ENCODE measurements at regions not wholly inside any gene's neighbourhood (a gene's known extent, or its start where the extent isn't known, plus 50 kb on each side); places are given as distances from the start of the nearest gene placed in this dataset.

GRCh38 chr13:22082030-22082429 is 411.2 kb downstream of the FGF9 start:
- TF ChIP-seq POLR2AphosphoS5 (IDR thresholded peaks at IDR 0.05; ENCODE audit: low read depth, low read length) (no peak), TAF1 (IDR thresholded peaks at IDR 0.05; ENCODE audit: borderline replicate concordance, insufficient read depth, low read length) (no peak), SIN3A (IDR thresholded peaks at IDR 0.05; ENCODE audit: borderline replicate concordance, insufficient read depth, low read length) (no peak), FOXP2 (optimal IDR thresholded peaks at IDR 0.05; ENCODE audit: borderline replicate concordance, extremely low read depth, extremely low read length, insufficient read depth) (no peak)
- TF ChIP-seq, protein P1, sequence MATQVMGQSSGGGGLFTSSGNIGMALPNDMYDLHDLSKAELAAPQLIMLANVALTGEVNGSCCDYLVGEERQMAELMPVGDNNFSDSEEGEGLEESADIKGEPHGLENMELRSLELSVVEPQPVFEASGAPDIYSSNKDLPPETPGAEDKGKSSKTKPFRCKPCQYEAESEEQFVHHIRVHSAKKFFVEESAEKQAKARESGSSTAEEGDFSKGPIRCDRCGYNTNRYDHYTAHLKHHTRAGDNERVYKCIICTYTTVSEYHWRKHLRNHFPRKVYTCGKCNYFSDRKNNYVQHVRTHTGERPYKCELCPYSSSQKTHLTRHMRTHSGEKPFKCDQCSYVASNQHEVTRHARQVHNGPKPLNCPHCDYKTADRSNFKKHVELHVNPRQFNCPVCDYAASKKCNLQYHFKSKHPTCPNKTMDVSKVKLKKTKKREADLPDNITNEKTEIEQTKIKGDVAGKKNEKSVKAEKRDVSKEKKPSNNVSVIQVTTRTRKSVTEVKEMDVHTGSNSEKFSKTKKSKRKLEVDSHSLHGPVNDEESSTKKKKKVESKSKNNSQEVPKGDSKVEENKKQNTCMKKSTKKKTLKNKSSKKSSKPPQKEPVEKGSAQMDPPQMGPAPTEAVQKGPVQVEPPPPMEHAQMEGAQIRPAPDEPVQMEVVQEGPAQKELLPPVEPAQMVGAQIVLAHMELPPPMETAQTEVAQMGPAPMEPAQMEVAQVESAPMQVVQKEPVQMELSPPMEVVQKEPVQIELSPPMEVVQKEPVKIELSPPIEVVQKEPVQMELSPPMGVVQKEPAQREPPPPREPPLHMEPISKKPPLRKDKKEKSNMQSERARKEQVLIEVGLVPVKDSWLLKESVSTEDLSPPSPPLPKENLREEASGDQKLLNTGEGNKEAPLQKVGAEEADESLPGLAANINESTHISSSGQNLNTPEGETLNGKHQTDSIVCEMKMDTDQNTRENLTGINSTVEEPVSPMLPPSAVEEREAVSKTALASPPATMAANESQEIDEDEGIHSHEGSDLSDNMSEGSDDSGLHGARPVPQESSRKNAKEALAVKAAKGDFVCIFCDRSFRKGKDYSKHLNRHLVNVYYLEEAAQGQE (IDR thresholded peaks at IDR 0.05; ENCODE audit: insufficient read depth in 1 of 2, low read depth in 2 of 2, low read length in 2 of 2), result no peak

- TF ChIP-seq FOXP2 (optimal IDR thresholded peaks at IDR 0.05; ENCODE audit: borderline replicate concordance, extremely low read depth, extremely low read length, insufficient read depth) (no peak), TAF1 (IDR thresholded peaks at IDR 0.05; ENCODE audit: borderline replicate concordance, insufficient read depth, low read length) (no peak), SIN3A (IDR thresholded peaks at IDR 0.05; ENCODE audit: borderline replicate concordance, insufficient read depth, low read length) (no peak), POLR2AphosphoS5 (IDR thresholded peaks at IDR 0.05; ENCODE audit: low read depth, low read length) (no peak)
- TF ChIP-seq, protein P1 (IDR thresholded peaks at IDR 0.05; ENCODE audit: insufficient read depth in 1 of 2, low read depth in 2 of 2, low read length in 2 of 2), result no peak
Measured at GRCh38 chr13:22082437-22083100, 411.7 kb downstream of the FGF9 start.

- TF ChIP-seq TAF1 (IDR thresholded peaks at IDR 0.05; ENCODE audit: borderline replicate concordance, insufficient read depth, low read length) (no peak), FOXP2 (optimal IDR thresholded peaks at IDR 0.05; ENCODE audit: borderline replicate concordance, extremely low read depth, extremely low read length, insufficient read depth) (no peak), SIN3A (IDR thresholded peaks at IDR 0.05; ENCODE audit: borderline replicate concordance, insufficient read depth, low read length) (no peak), POLR2AphosphoS5 (IDR thresholded peaks at IDR 0.05; ENCODE audit: low read depth, low read length) (no peak)
- TF ChIP-seq, protein P1 (IDR thresholded peaks at IDR 0.05; ENCODE audit: insufficient read depth in 1 of 2, low read depth in 2 of 2, low read length in 2 of 2), result no peak
Measured at GRCh38 chr13:22085001-22085400, 414.1 kb downstream of the FGF9 start.

GRCh38 chr13:22086597-22087330 is 415.9 kb downstream of the FGF9 start:
- TF ChIP-seq SIN3A (IDR thresholded peaks at IDR 0.05; ENCODE audit: borderline replicate concordance, insufficient read depth, low read length), result no peak
- TF ChIP-seq FOXP2 (optimal IDR thresholded peaks at IDR 0.05; ENCODE audit: borderline replicate concordance, extremely low read depth, extremely low read length, insufficient read depth), result no peak
- TF ChIP-seq TAF1 (IDR thresholded peaks at IDR 0.05; ENCODE audit: borderline replicate concordance, insufficient read depth, low read length), result no peak
- TF ChIP-seq, protein P1 (IDR thresholded peaks at IDR 0.05; ENCODE audit: insufficient read depth in 1 of 2, low read depth in 2 of 2, low read length in 2 of 2), result no peak
- no peak for TF ChIP-seq POLR2AphosphoS5 (IDR thresholded peaks at IDR 0.05; ENCODE audit: low read depth, low read length)
